ENCODE measurements at regions not wholly inside any gene's neighbourhood (a gene's known extent, or its start where the extent isn't known, plus 50 kb on each side); places are given as distances from the start of the nearest gene placed in this dataset.

- Histone ChIP-seq H3K27me3 (ENCODE audit: control insufficient read depth in 2 of 2, insufficient read depth in 1 of 2, low read length in 1 of 2) (no peaks in the 10 kb centered on the region), H3K4me3 (ENCODE audit: low read length in 2 of 2) (no peak overlapping the region), H3K36me3 (ENCODE audit: control insufficient read depth in 2 of 2, insufficient read depth in 2 of 2, low read length in 1 of 2) (no peaks in the 10 kb centered on the region), H3K4me1 (ENCODE audit: control insufficient read depth in 2 of 2, insufficient read depth in 2 of 2, low read length in 2 of 2) (no peaks in the 10 kb centered on the region), H3K27ac (ENCODE audit: low read depth in 1 of 2, low read length in 1 of 2) (no peak overlapping the region), H3K9me3 (ENCODE audit: control insufficient read depth in 2 of 2, insufficient read depth in 1 of 2, low read length in 1 of 2) (peaks cover 0 to 6% of the 10 kb centered on the region in 2 donors)
- WGBS, result 94% methylated on average over 2 of the region's 2 CpGs
- DNase-seq (ENCODE audit: low read depth in 6 of 9, low spot score in 9 of 9), result no peak
Observed at GRCh38 chr3:67804089-67804488, 149.7 kb upstream of the SUCLG2 start.

GRCh38 chr3:67798412-67798811, 144.0 kb upstream of the SUCLG2 start:
- H3K4me1 ChIP-seq (ENCODE audit: control insufficient read depth in 2 of 2, insufficient read depth in 2 of 2, low read length in 2 of 2), result no peaks in the 10 kb centered on the region
- H3K27ac ChIP-seq (ENCODE audit: low read depth in 1 of 2, low read length in 1 of 2), result no peak overlapping the region
- H3K36me3 ChIP-seq (ENCODE audit: control insufficient read depth in 2 of 2, insufficient read depth in 2 of 2, low read length in 1 of 2), result no peaks in the 10 kb centered on the region
- no peak overlapping the region for H3K4me3 ChIP-seq (ENCODE audit: low read length in 2 of 2)
- peaks cover 0 to 2% of the 10 kb centered on the region in 2 donors for H3K9me3 ChIP-seq (ENCODE audit: control insufficient read depth in 2 of 2, insufficient read depth in 1 of 2, low read length in 1 of 2)
- DNase-seq (ENCODE audit: low read depth in 6 of 9, low spot score in 9 of 9), result no peak
- 69% methylated on average over 1 of the region's 1 CpG for WGBS
- no peaks in the 10 kb centered on the region for H3K27me3 ChIP-seq (ENCODE audit: control insufficient read depth in 2 of 2, insufficient read depth in 1 of 2, low read length in 1 of 2)

GRCh38 chr3:67791620-67792019, 137.2 kb upstream of the SUCLG2 start:
- H3K4me3 ChIP-seq (ENCODE audit: low read length in 2 of 2), result no peak overlapping the region
- WGBS, result 92% methylated on average over 5 of the region's 5 CpGs
- no peak for DNase-seq (ENCODE audit: low read depth in 6 of 9, low spot score in 9 of 9)
- no peaks in the 10 kb centered on the region for H3K9me3 ChIP-seq (ENCODE audit: control insufficient read depth in 2 of 2, insufficient read depth in 1 of 2, low read length in 1 of 2)
- no peaks in the 10 kb centered on the region for H3K27me3 ChIP-seq (ENCODE audit: control insufficient read depth in 2 of 2, insufficient read depth in 1 of 2, low read length in 1 of 2)
- no peaks in the 10 kb centered on the region for H3K36me3 ChIP-seq (ENCODE audit: control insufficient read depth in 2 of 2, insufficient read depth in 2 of 2, low read length in 1 of 2)
- no peaks in the 10 kb centered on the region for H3K4me1 ChIP-seq (ENCODE audit: control insufficient read depth in 2 of 2, insufficient read depth in 2 of 2, low read length in 2 of 2)
- H3K27ac ChIP-seq (ENCODE audit: low read depth in 1 of 2, low read length in 1 of 2), result no peak overlapping the region

GRCh38 chr3:67790043-67790442, 135.6 kb upstream of the SUCLG2 start:
- no peak overlapping the region for H3K4me3 ChIP-seq (ENCODE audit: low read length in 2 of 2)
- no peaks in the 10 kb centered on the region for H3K4me1 ChIP-seq (ENCODE audit: control insufficient read depth in 2 of 2, insufficient read depth in 2 of 2, low read length in 2 of 2)
- no peaks in the 10 kb centered on the region for H3K36me3 ChIP-seq (ENCODE audit: control insufficient read depth in 2 of 2, insufficient read depth in 2 of 2, low read length in 1 of 2)
- DNase-seq (ENCODE audit: low read depth in 6 of 9, low spot score in 9 of 9), result peak; percentile 4 to 59 (median 20)
- 28% methylated on average over 2 of the region's 2 CpGs for WGBS
- H3K27me3 ChIP-seq (ENCODE audit: control insufficient read depth in 2 of 2, insufficient read depth in 1 of 2, low read length in 1 of 2), result no peaks in the 10 kb centered on the region
- no peak overlapping the region for H3K27ac ChIP-seq (ENCODE audit: low read depth in 1 of 2, low read length in 1 of 2)
- no peaks in the 10 kb centered on the region for H3K9me3 ChIP-seq (ENCODE audit: control insufficient read depth in 2 of 2, insufficient read depth in 1 of 2, low read length in 1 of 2)

- Histone ChIP-seq H3K36me3 (ENCODE audit: control insufficient read depth in 2 of 2, insufficient read depth in 2 of 2, low read length in 1 of 2) (no peaks in the 10 kb centered on the region), H3K27ac (ENCODE audit: low read depth in 1 of 2, low read length in 1 of 2) (no peak overlapping the region), H3K4me1 (ENCODE audit: control insufficient read depth in 2 of 2, insufficient read depth in 2 of 2, low read length in 2 of 2) (no peaks in the 10 kb centered on the region), H3K27me3 (ENCODE audit: control insufficient read depth in 2 of 2, insufficient read depth in 1 of 2, low read length in 1 of 2) (no peaks in the 10 kb centered on the region), H3K9me3 (ENCODE audit: control insufficient read depth in 2 of 2, insufficient read depth in 1 of 2, low read length in 1 of 2) (no peaks in the 10 kb centered on the region), H3K4me3 (ENCODE audit: low read length in 2 of 2) (no peak overlapping the region)
- no peak for DNase-seq (ENCODE audit: low read depth in 6 of 9, low spot score in 9 of 9)
- 96% methylated on average over 6 of the region's 6 CpGs for WGBS
Observed at GRCh38 chr3:67788396-67788795, 134.0 kb upstream of the SUCLG2 start.

GRCh38 chr3:67783281-67784250, 129.2 kb upstream of the SUCLG2 start:
- no peaks in the 10 kb centered on the region for H3K9me3 ChIP-seq (ENCODE audit: control insufficient read depth in 2 of 2, insufficient read depth in 1 of 2, low read length in 1 of 2)
- WGBS, result 74% methylated on average over 3 of the region's 3 CpGs
- H3K27me3 ChIP-seq (ENCODE audit: control insufficient read depth in 2 of 2, insufficient read depth in 1 of 2, low read length in 1 of 2), result no peaks in the 10 kb centered on the region
- DNase-seq (ENCODE audit: low read depth in 6 of 9, low spot score in 9 of 9), result no peak
- H3K4me3 ChIP-seq (ENCODE audit: low read length in 2 of 2), result no peak overlapping the region
- no peak overlapping the region for H3K27ac ChIP-seq (ENCODE audit: low read depth in 1 of 2, low read length in 1 of 2)
- no peaks in the 10 kb centered on the region for H3K36me3 ChIP-seq (ENCODE audit: control insufficient read depth in 2 of 2, insufficient read depth in 2 of 2, low read length in 1 of 2)
- H3K4me1 ChIP-seq (ENCODE audit: control insufficient read depth in 2 of 2, insufficient read depth in 2 of 2, low read length in 2 of 2), result no peaks in the 10 kb centered on the region

- DNase-seq (ENCODE audit: low read depth in 6 of 9, low spot score in 9 of 9), result no peak
- Histone ChIP-seq H3K36me3 (ENCODE audit: control insufficient read depth in 2 of 2, insufficient read depth in 2 of 2, low read length in 1 of 2) (no peaks in the 10 kb centered on the region), H3K9me3 (ENCODE audit: control insufficient read depth in 2 of 2, insufficient read depth in 1 of 2, low read length in 1 of 2) (no peaks in the 10 kb centered on the region), H3K27me3 (ENCODE audit: control insufficient read depth in 2 of 2, insufficient read depth in 1 of 2, low read length in 1 of 2) (no peaks in the 10 kb centered on the region), H3K4me1 (ENCODE audit: control insufficient read depth in 2 of 2, insufficient read depth in 2 of 2, low read length in 2 of 2) (no peaks in the 10 kb centered on the region), H3K4me3 (ENCODE audit: low read length in 2 of 2) (no peak overlapping the region), H3K27ac (ENCODE audit: low read depth in 1 of 2, low read length in 1 of 2) (no peak overlapping the region)
- WGBS, result 94% methylated on average over 7 of the region's 7 CpGs
Observed at GRCh38 chr3:67781871-67782270, 127.5 kb upstream of the SUCLG2 start.

GRCh38 chr3:67781218-67781617, 126.8 kb upstream of the SUCLG2 start:
- H3K9me3 ChIP-seq (ENCODE audit: control insufficient read depth in 2 of 2, insufficient read depth in 1 of 2, low read length in 1 of 2), result no peaks in the 10 kb centered on the region
- H3K36me3 ChIP-seq (ENCODE audit: control insufficient read depth in 2 of 2, insufficient read depth in 2 of 2, low read length in 1 of 2), result no peaks in the 10 kb centered on the region
- H3K4me1 ChIP-seq (ENCODE audit: control insufficient read depth in 2 of 2, insufficient read depth in 2 of 2, low read length in 2 of 2), result no peaks in the 10 kb centered on the region
- H3K27me3 ChIP-seq (ENCODE audit: control insufficient read depth in 2 of 2, insufficient read depth in 1 of 2, low read length in 1 of 2), result no peaks in the 10 kb centered on the region
- WGBS, result 96% methylated on average over 11 of the region's 11 CpGs
- DNase-seq (ENCODE audit: low read depth in 6 of 9, low spot score in 9 of 9), result no peak
- H3K27ac ChIP-seq (ENCODE audit: low read depth in 1 of 2, low read length in 1 of 2), result no peak overlapping the region
- H3K4me3 ChIP-seq (ENCODE audit: low read length in 2 of 2), result no peak overlapping the region

- DNase-seq (ENCODE audit: low read depth in 6 of 9, low spot score in 9 of 9), result no peak
- H3K9me3 ChIP-seq (ENCODE audit: control insufficient read depth in 2 of 2, insufficient read depth in 1 of 2, low read length in 1 of 2), result peaks cover 0 to 3% of the 10 kb centered on the region in 2 donors
- WGBS, result 92% methylated on average over 7 of the region's 7 CpGs
Observed at GRCh38 chr3:67774676-67775075, 120.3 kb upstream of the SUCLG2 start.

More at GRCh38 chr3:67774676-67775075, 120.3 kb upstream of the SUCLG2 start:
- Histone ChIP-seq H3K36me3 (ENCODE audit: control insufficient read depth in 2 of 2, insufficient read depth in 2 of 2, low read length in 1 of 2) (no peaks in the 10 kb centered on the region), H3K4me3 (ENCODE audit: low read length in 2 of 2) (no peak overlapping the region), H3K27me3 (ENCODE audit: control insufficient read depth in 2 of 2, insufficient read depth in 1 of 2, low read length in 1 of 2) (no peaks in the 10 kb centered on the region), H3K4me1 (ENCODE audit: control insufficient read depth in 2 of 2, insufficient read depth in 2 of 2, low read length in 2 of 2) (no peaks in the 10 kb centered on the region), H3K27ac (ENCODE audit: low read depth in 1 of 2, low read length in 1 of 2) (no peak overlapping the region)
